HUDEP-2 (cell line): ENCODE measurements at regions not wholly inside any gene's neighbourhood (a gene's known extent, or its start where the extent isn't known, plus 50 kb on each side); places are given as distances from the start of the nearest gene placed in this dataset.
"Not testable (repeated sequence)": the region's sequence is repeated elsewhere in the genome, so short reads cannot be mapped to it uniquely, and the experiment has no call there.

ENCODE experiments used
- DNase-seq, 76 experiments: peaks; one replicate each; lab custom pipeline; 2025; ENCODE audit not compliant: unreplicated experiment in 76 of 76; lab: John Stamatoyannopoulos, UW

- peak in 1 of 76 experiments; percentile 14 for DNase-seq
Observed at GRCh38 chr2:180705122-180705521, 275.3 kb upstream of the UBE2E3 start.

GRCh38 chr2:180699657-180700361 lies 280.6 kb upstream of the UBE2E3 start:
- DNase-seq, result no peak

GRCh38 chr2:180698668-180699067 lies 281.7 kb upstream of the UBE2E3 start:
- DNase-seq, result no peak

- DNase-seq, result no peak
Observed at GRCh38 chr2:180695586-180696401, 284.6 kb upstream of the UBE2E3 start.

GRCh38 chr2:180694445-180695421 lies 285.7 kb upstream of the UBE2E3 start:
- DNase-seq, result no peak

GRCh38 chr2:180692322-180692721 lies 288.1 kb upstream of the UBE2E3 start:
- no peak for DNase-seq

- DNase-seq, result not testable (repeated sequence)
Observed at GRCh38 chr2:180691855-180692223, 288.6 kb upstream of the UBE2E3 start.

GRCh38 chr2:180691186-180691854 lies 289.1 kb upstream of the UBE2E3 start:
- DNase-seq, result not testable (repeated sequence)

GRCh38 chr2:180690611-180691010 lies 289.8 kb upstream of the UBE2E3 start:
- DNase-seq, result no peak

- DNase-seq, result no peak
Observed at GRCh38 chr2:180682871-180683270, 297.5 kb upstream of the UBE2E3 start.

- DNase-seq, result no peak
Observed at GRCh38 chr2:180679693-180680092, 300.7 kb upstream of the UBE2E3 start.

- no peak for DNase-seq
Observed at GRCh38 chr2:180678625-180678972, 301.8 kb upstream of the UBE2E3 start.

- DNase-seq, result no peak
Observed at GRCh38 chr2:180677930-180678624, 302.3 kb upstream of the UBE2E3 start.

- DNase-seq, result no peak
Observed at GRCh38 chr2:180677200-180677599, 303.2 kb upstream of the UBE2E3 start.

GRCh38 chr2:180676520-180677025 lies 303.8 kb upstream of the UBE2E3 start:
- no peak for DNase-seq

GRCh38 chr2:180675170-180675569 lies 305.2 kb upstream of the UBE2E3 start:
- DNase-seq, result no peak

- DNase-seq, result no peak
Observed at GRCh38 chr2:180672377-180672776, 308.0 kb upstream of the UBE2E3 start.

- no peak for DNase-seq
Observed at GRCh38 chr2:180670302-180671003, 310.0 kb upstream of the UBE2E3 start.

- DNase-seq, result no peak
Observed at GRCh38 chr2:180669016-180669415, 311.4 kb upstream of the UBE2E3 start.
